ENCODE measurements at regions not wholly inside any gene's neighbourhood (a gene's known extent, or its start where the extent isn't known, plus 50 kb on each side); places are given as distances from the start of the nearest gene placed in this dataset.
"Not testable (repeated sequence)": the region's sequence is repeated elsewhere in the genome, so short reads cannot be mapped to it uniquely, and the experiment has no call there.

GRCh38 chr13:80552851-80553440 lies 212.0 kb upstream of the SPRY2 start:
- no peak for DNase-seq

GRCh38 chr13:80551650-80552497 lies 210.9 kb upstream of the SPRY2 start:
- DNase-seq, result no peak

- DNase-seq, result no peak
These were observed 210.1 kb upstream of the SPRY2 start for GRCh38 chr13:80550971-80551441.

GRCh38 chr13:80548915-80549314 lies 208.0 kb upstream of the SPRY2 start:
- DNase-seq, result no peak

- DNase-seq, result no peak
These were observed 207.2 kb upstream of the SPRY2 start for GRCh38 chr13:80547885-80548825.

GRCh38 chr13:80547341-80547740 lies 206.4 kb upstream of the SPRY2 start:
- DNase-seq, result no peak

- DNase-seq, result no peak
These were observed 192.2 kb upstream of the SPRY2 start for GRCh38 chr13:80533175-80533574.

- DNase-seq, result no peak
These were observed 190.0 kb upstream of the SPRY2 start for GRCh38 chr13:80530902-80531301.

GRCh38 chr13:80530191-80530590 lies 189.3 kb upstream of the SPRY2 start:
- DNase-seq, result no peak

- DNase-seq, result no peak
These were observed 188.8 kb upstream of the SPRY2 start for GRCh38 chr13:80529734-80530133.

GRCh38 chr13:80528733-80529132 lies 187.8 kb upstream of the SPRY2 start:
- no peak for DNase-seq

GRCh38 chr13:80527400-80527799 lies 186.5 kb upstream of the SPRY2 start:
- DNase-seq, result no peak

- DNase-seq, result no peak
These were observed 183.7 kb upstream of the SPRY2 start for GRCh38 chr13:80524447-80525215.

- DNase-seq, result no peak
These were observed 182.2 kb upstream of the SPRY2 start for GRCh38 chr13:80523134-80523533.

- DNase-seq, result not testable (repeated sequence)
These were observed 181.5 kb upstream of the SPRY2 start for GRCh38 chr13:80522463-80522862.

- DNase-seq, result no peak
These were observed 176.0 kb upstream of the SPRY2 start for GRCh38 chr13:80516818-80517348.

- no peak for DNase-seq
These were observed 174.4 kb upstream of the SPRY2 start for GRCh38 chr13:80515296-80515695.

- no peak for DNase-seq
These were observed 172.3 kb upstream of the SPRY2 start for GRCh38 chr13:80513196-80513595.

GRCh38 chr13:80510686-80511085 lies 169.8 kb upstream of the SPRY2 start:
- DNase-seq, result no peak

GRCh38 chr13:80509264-80509663 lies 168.3 kb upstream of the SPRY2 start:
- no peak for DNase-seq

GRCh38 chr13:80508031-80508430 lies 167.1 kb upstream of the SPRY2 start:
- no peak for DNase-seq

- no peak for DNase-seq
These were observed 163.5 kb upstream of the SPRY2 start for GRCh38 chr13:80504453-80504852.
